ENCODE measurements at regions not wholly inside any gene's neighbourhood (a gene's known extent, or its start where the extent isn't known, plus 50 kb on each side); places are given as distances from the start of the nearest gene placed in this dataset.
"Not testable (repeated sequence)": the region's sequence is repeated elsewhere in the genome, so short reads cannot be mapped to it uniquely, and the experiment has no call there.

DNA sequence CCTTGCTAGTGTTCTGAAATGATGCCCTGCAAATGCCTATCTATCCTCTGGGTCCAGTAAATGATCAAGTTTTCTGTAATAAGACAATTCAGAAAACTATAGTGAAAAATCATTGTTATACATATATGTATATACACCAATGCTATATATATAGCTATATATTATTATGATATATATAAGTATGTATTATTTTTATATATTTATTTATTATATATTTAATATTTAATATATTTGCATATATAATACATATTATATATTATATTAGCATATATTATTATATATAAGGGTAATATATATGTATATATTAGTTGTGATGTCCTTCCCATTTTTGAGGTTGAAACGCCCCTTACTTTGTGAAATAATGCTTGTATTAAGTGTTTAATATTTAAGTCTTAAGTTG lies 181.4 kb upstream of the CACNA2D1 start:
- DNase-seq = no peak

DNA sequence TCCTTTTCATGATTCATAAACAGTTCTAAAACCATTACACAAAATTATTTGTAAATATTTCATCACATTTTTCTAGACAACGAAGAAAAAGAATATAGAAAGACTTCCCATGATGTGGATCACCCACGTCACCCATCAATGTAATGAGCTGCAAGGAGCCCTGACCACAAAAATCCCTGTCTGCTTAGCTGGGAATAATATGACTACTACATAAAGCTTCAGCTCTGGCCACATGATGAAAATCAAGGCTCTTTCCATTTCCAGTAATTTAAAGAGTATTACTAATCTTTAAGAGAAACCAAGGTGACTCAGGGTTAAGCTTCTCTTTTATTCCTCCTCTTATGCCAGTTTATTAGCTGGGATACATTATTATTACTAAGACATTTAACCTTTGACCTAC lies 180.8 kb upstream of the CACNA2D1 start:
- DNase-seq = no peak

DNA sequence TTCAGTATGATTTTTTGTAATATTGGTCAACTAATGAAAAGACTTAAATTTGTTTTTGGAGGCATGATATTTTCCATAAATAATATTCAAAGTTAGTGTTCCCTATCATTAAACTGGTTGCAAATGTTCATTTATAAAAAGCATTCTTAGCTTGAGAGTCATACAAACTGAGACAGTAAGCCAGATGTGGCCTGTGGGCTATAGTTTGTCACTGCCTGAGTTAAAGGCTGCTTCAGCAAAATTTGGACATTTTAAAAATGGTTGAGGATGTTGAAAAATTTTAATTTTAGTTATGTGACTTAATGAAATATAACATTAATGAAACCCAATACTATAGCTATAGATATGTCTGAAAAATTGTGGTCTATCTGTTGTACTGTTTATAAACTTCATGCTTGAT lies 180.2 kb upstream of the CACNA2D1 start:
- DNase-seq = no peak

DNA sequence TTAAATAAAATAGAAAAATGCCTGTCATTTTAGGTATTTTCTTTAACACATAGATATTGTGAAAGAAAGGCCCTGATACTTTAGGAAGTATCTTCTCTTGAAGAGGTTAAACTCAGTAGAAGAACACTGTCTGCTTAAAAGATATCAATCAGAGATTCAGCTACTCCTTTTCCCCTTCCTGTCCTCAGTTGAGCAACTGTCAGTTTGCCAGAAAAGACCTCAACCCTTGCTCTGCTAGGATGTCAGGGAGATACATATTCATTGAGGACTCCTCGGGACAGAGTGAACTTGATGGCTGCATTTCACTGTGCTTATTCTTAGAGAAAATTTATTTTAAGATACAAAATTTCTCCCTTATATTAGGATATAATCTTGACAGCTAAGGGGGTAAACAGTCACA lies 173.6 kb upstream of the CACNA2D1 start:
- DNase-seq = no peak

DNA sequence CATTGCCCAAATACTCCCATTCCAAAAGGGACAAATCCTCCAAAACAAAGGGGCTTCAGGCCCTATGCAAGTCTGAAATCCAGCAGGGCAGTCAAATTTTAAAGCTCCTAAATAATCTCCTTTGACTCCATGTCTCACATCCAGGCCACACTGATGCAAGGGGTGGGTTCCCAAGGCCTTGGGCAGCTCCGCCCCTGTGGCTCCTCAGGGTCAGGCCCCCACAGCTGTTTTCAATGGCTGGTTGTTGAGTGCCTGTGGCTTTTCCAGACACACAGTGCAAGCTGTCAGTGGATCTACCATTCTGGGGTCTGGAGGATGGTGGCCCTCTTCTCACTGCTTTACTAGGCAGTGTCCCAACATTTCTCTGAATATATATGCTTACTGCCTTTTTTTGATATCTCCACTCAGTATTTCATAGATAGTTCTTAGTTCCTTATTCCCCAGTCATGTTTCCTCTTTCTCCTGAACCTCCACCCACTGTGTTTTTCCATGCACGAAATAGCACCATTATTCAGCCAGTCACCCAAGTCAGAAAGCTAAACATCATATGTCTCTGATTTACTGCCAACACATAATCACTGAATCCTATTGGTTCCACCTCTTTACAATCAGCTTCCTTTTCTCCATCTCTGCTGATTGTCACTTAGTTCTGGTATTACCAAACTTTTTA lies 172.6 kb upstream of the CACNA2D1 start:
- DNase-seq = no peak

DNA sequence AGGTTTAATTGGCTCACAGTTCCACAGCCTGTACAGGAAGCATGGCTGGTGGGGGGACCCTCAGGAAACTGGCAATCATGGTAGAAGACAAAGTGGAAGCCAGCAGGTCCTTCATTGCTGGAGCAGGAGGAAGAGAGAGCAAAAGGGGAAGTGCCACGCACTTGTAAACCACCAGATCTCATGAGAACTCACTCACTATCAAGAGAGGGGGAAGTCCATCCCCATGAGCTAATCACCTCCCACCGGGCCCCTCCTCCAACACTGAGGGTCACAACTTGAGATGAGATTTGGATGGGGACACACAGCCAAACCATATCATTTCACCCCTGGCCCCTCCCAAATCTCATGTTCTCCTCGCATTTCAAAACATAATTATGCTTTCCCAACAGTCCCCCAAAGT lies 171.9 kb upstream of the CACNA2D1 start:
- no peak for DNase-seq

DNA sequence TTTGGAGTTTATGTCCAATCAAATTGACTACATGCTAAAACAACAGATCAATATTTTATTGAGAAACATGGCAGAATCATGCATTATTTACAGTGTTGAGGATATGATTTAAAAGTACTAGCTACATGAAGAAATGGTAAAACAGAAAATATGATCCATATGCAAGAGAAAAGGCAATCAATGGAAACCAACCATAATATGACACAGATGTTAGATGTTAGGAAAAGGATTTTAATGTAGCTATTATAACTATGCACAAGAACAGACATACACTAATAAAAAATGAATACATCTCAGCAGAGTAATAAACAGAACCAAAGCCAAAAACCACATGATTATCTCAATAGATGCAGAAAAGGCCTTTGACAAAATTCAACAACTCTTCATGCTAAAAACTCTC lies 166.2 kb upstream of the CACNA2D1 start:
- no peak for DNase-seq

DNA sequence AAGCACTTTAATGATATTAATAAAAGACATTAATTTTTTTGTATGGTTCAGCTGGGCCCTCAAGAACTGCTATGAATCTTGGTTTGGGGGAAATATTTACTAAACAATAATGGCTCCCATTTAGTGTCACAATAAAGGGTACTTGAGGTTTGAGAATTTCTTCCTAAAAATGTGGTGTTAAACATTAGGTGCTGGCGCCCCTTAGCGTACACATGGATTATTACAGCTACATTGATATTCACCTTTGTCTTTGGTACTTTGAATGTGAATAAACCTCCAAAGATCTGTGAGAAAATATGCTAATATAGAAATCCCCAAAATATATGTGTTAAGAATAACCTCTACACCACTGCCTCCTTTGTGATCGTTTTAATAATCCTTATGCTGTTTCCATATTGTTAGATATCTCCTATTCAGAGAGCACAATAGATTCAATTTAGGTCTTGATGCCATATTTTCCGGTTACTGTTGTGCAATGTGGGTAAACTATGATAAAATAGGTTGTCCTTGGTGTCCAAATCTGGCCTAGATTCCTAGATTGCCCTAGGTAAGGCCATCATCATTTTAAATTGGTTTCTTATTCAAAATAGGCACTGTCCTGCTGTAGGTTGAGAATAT lies 161.8 kb upstream of the CACNA2D1 start:
- DNase-seq = peak in 8 of 58 donors; percentile 6 to 52 (median 22)

DNA sequence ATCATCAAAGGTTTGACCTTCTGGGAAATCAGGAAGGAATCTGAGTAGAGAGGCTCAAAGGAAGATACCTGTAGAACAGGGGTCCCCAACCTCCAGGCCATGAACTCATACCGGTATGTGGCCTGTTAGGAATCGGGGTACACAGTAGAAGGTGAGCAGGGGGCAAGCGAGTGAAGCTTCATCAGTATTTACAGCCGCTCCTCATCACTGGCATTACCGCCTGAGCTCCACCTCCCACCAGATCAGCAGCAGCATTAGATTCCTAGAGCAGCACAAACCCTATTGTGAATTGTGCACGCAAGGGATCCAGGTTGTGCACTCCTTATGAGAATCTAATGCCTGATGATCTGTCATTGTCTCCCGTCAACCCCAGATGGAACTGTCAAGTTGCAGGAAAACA lies 158.5 kb upstream of the CACNA2D1 start:
- DNase-seq = no peak

DNA sequence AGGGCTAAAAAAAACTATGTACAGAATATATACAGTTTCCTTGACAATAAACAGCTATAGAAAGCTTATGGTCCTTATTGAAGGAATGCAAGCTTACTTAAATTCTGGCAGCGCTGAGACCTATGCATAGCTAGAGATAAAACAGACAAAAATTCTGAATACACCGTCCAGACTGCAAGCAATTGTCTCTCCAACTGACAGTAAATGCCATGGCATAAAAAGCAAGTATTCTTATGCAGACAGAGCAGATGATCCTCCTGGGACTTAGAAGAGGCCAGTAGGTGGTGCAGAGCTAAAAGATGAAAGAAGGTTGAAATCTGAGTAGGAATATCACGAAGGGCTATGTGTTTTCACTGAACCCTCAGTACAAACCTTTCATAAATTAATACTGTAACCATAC lies 157.0 kb upstream of the CACNA2D1 start:
- no peak for DNase-seq

DNA sequence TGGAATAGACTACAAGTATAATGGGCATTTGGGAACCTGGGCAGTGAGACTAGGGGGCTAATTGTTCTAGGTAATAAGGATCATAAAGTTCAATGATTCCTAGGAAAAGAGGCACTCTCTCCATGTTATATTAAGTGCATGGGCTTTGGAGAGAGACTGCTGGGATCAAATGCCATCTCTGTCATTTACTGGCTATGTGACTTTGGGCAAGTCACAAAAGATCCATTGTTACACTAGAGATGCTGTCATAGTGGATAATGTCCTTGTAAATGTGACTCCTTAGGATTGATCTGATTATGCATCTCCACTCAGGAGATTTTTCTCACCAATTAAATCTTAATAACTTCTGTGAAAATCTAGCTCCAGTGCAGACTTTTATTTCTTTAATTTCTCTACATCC lies 156.3 kb upstream of the CACNA2D1 start:
- DNase-seq = peak in 4 of 58 donors; percentile 0 to 42 (median 10)

DNA sequence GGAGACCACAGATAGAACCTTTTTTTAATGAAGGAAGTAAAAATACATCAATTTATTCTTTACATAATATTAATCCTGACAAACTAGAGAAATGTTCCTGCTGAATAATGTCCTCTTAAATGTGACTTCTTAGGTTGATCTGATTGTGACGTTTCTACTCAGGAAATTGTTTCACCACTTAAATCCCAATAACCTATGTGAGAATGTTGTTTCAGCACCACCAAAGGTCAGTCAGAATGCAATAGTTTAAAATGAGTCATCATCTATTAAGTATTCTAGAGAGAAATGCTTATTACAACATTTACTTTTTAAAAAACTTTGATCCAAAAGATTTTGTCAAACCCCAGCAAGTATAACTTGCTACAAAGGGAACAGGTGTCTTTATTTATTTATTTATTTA lies 155.4 kb upstream of the CACNA2D1 start:
- no peak for DNase-seq

DNA sequence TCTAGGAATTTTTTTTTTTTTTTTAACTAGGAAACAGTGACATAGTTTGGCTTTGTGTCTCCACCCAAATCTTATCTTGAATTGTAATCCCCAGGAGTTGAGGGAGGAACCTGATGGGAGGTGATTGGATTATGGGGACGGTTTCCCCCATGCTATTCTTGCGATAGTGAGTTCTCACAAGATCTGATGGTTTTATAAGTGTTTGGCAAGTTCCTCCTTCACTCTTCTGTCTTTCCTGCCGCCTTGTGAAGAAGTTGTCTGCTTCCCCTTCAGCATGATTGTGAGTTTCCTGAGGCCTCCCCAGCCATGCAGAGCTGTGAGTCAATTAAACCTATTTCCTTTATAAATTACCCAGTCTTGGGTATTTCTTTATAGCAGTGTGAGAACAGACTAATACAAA lies 152.2 kb upstream of the CACNA2D1 start:
- DNase-seq = not testable (repeated sequence)

DNA sequence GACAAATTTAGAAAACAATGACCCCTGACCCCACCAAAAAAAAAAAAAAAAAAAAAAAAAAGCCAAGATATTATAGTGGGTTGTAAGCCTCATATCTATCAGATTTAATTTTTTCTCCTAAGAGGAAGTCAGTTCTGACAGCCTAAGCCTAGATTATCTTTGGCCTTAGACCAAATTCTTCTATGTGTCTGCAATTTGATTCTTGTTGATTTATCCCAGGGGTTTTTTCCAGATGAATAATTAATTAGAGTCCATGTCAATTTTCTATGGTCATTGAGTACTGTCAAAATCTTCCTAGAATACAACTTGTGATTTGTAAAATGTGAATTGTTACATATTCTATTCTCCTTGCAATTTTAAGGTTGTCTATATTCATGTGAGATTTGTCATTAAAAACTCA lies 151.6 kb upstream of the CACNA2D1 start:
- DNase-seq = no peak

DNA sequence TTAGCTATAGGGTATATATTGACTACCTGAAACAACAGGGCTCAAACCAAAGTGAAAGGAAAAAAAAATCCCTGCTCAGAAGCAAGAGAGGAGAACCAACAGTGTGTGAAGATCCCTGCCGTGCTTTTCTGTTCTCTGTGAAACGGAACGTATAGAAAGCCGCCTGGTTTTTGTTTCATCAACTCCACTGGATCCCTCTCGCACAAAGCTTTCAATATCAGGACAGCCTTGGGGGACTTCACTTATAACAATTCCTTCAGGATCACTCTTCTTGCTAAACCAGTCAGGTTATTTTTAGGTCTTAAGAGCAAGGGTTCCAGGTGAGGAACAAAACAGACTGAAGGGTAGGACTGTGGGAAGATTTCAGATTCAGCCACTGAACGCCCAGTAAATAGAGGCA lies 151.1 kb upstream of the CACNA2D1 start:
- DNase-seq = no peak

DNA sequence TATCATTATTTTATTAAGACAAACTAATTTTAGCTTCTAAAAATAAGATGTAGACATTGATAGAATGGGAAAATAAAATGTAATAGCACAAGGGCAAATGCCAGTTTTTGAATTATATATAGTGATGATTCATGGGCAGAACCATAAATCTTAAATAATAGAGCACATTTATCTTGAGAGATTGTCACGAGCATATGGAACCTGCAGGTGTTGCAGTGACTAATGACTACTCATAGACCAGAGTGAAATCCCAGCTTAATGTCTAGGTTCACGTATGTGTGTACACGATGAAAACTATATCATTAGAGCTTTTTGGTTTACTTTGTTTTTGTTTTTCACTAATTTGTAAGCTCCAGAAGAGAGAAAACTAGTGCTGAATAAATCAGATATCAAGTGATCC lies 150.2 kb upstream of the CACNA2D1 start:
- DNase-seq = no peak

DNA sequence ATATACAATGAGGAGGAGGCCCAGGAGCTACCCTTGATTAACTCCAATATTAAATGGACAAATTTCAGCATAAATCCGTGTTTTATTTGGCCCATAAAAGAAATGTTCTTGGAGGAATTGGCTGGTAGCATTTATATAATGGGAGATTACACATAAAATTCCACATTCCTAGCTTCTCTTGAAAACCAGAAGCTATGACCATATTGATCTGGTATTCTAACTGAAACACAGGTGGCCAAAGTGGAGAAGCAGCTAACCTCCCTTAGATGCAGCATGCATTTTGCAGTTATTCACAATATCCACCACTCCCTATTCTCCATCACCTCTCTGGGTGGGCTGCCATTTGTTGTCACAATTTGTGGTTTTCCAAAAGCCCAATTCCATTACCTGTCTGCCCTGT lies 148.8 kb upstream of the CACNA2D1 start:
- no peak for DNase-seq

DNA sequence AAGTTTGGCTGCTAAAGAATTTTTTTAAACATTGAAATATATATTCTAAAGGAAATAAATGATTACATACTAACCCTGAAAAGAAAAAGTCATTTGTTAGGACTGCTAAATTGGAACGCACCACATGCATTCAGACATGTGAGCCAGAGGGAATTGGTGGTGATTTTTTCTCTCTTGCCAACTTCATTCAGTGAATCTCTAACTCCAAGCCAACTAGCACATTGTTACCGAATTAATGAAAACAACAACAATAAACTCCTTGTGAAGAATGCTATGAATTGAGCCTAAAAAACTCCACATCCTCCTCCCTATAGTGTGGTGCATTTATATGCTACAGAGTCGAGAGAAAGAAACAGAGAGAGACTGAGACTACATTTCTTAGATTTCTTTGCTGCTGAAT lies 135.5 kb upstream of the CACNA2D1 start:
- DNase-seq = no peak

DNA sequence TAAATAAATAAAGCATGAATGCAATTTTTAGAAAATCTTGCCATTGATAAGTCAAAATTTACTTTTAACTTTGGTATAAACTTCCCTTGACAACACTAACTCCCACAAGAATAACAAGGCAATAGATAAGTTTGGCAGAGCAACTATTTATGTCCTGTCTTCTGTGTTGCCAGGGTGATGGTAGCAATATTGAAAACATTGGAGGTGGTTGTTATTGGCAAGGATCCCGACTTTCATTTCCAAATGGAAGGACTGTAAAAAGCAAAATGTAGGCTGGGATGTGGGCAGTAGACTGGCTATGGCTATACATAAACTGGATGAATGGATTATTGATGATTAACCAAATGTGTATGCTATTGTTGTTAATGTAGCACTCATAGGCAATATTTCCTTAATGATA lies 134.9 kb upstream of the CACNA2D1 start:
- peak in 2 of 58 donors; percentile 2 to 13 for DNase-seq

DNA sequence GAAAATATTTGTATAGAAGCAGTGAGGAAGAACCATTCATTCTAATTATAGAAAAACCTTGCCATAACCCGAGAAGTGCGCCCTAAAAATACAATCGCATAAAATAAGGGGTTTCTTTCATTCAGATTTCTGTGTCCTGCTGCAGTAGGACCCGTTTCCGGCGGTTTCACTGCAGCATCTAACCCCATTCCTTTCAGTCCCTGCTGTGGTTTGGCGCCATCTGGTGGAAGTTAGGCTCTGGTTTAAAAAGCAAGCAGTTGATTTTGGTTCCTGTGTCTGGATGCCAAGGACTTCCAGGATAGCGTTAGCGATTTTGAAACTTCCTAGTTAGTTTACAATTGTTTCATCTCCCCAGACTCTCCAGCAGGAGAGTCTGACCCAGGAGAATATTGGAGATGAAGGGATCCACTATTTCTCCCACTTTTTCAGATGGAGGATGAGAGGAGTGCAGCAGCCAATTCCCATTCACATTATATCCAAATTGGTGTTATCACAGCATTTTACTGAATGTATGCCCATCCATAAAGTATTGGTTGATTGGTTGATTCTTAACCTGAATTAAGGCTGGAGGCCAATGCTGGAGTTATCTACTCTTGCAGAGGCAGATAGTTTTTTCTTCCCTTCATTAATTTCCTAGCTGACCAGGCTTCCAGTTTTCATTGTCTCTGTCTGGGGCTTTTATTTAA lies 128.8 kb upstream of the CACNA2D1 start:
- peak in 54 of 58 donors; percentile 14 to 91 (median 70) for DNase-seq

DNA sequence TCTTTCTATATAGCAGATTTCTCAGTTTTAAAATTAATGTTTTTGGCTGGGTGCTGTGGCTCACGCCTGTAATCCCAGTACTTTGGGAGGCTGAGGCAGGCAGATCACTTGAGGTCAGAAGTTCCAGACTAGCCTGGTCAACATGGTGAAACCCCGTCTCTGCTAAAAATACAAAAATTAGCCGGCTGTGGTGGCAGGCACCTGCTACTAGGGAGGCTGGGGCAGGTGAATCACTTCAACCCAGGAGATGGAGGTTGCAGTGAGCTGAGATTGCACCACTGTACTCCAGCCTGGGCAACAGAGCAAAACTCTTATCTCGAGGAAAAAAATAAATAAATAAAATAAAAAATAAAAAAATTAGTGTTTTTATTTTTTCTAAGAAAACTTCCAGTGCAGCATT lies 127.5 kb upstream of the CACNA2D1 start:
- not testable (repeated sequence) for DNase-seq

DNA sequence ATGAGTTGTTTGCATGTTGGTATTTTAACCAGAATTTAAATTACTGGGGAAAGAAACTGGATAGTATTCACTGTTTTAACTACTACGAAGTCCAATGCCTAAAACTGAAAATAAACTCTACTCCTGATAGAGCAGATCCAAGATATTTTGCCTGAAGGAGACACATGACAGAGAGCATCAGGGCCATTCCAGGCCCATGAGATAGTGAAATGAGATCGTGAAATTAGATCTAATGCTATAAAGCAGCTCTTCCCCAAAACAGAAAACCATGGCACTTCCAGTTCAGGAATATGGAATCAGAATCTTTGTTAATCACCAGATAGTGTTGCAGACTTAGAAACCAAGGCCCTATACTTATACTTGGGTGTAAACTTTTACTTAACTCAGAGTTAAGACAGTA lies 124.3 kb upstream of the CACNA2D1 start:
- DNase-seq = no peak

DNA sequence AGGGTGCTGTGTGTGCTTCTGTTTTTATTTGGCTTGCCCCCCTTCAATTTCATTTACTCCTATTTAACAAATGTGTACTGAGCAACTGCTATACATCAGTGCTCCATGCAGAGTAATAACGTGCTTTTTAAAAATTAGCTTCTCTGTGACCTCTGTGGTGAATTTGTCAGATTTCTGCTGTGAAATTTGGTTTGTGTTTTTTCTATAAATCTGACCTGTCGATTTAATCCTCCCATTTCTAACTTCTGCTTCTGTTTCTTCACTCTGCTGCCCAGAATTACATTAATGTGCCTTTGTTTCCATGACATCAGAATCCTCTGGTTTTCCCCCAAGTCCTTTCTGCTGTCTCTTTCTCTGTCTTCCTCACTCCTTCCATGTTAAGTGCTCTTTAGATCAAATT lies 123.8 kb upstream of the CACNA2D1 start:
- DNase-seq = no peak

All from anterior cingulate cortex (tissue), 58 donors.